A673 (cell line): ENCODE measurements at regions not wholly inside any gene's neighbourhood (a gene's known extent, or its start where the extent isn't known, plus 50 kb on each side); places are given as distances from the start of the nearest gene placed in this dataset.
"Not testable (repeated sequence)": the region's sequence is repeated elsewhere in the genome, so short reads cannot be mapped to it uniquely, and the experiment has no call there.

Experiments
- BruUV-seq: library from RNA; stranded (reverse); fragments of 400-500 nt; replicated peaks from 2 replicates; lab custom pipeline; 2021; lab: Mats Ljungman, UMichigan
- CTCF ChIA-PET: fragments of 300-600 bp; sonication (Branson Sonifier 250); formaldehyde crosslinking; loops from one replicate; lab custom pipeline; 2022; ENCODE audit warnings: antibody characterized with exemption; lab: Charles Lee
- POLR2A ChIA-PET: fragments of 300-600 bp; sonication (Branson Sonifier 250); formaldehyde crosslinking; loops from one replicate; lab custom pipeline; 2022; ENCODE audit warnings: antibody characterized with exemption; ENCODE audit not compliant: low non-redundant PET; lab: Charles Lee
- DNase-seq: peaks from one replicate; pipeline ENCODE4 v3.0.0-alpha.2; 2015; ENCODE audit warnings: low spot score
- H3K27ac ChIP-seq: fragments of 200-600 bp; sonication (generic); 2 replicates; pipeline ENCODE4 v1.5.1; 2016; ENCODE audit warnings: mixed run types, low read depth, mild to moderate bottlenecking, mixed read lengths, antibody characterized with exemption, low read length; ENCODE audit not compliant: poor library complexity, severe bottlenecking
- H3K27me3 ChIP-seq: fragments of 200-600 bp; sonication (generic); replicated peaks from 2 replicates; pipeline ENCODE4 v1.6.1; 2017; ENCODE audit warnings: mixed run types, low read depth, mild to moderate bottlenecking, mixed read lengths, antibody characterized with exemption, low read length; ENCODE audit not compliant: insufficient read depth, poor library complexity
- H3K36me3 ChIP-seq: fragments of 200-600 bp; sonication (generic); 2 replicates; pipeline ENCODE4 v1.6.1; 2016; ENCODE audit warnings: mixed run types, mild to moderate bottlenecking, mixed read lengths, antibody characterized with exemption, low read length; ENCODE audit not compliant: insufficient read depth, poor library complexity, severe bottlenecking
- H3K4me1 ChIP-seq: fragments of 200-600 bp; sonication (generic); 2 replicates; pipeline ENCODE4 v1.6.1; 2017; ENCODE audit warnings: mixed run types, mild to moderate bottlenecking, mixed read lengths, antibody characterized with exemption, low read length; ENCODE audit not compliant: insufficient read depth, poor library complexity, severe bottlenecking
- H3K4me3 ChIP-seq: fragments of 200-600 bp; sonication (generic); 2 replicates; pipeline ENCODE4 v1.5.1; 2016; ENCODE audit warnings: low read depth, mixed run types, mild to moderate bottlenecking, mixed read lengths, low read length; ENCODE audit not compliant: poor library complexity, severe bottlenecking
- H3K9me3 ChIP-seq: fragments of 200-600 bp; sonication (generic); 2 replicates; pipeline ENCODE4 v1.6.1; 2016; ENCODE audit warnings: mixed run types, low read depth, mild to moderate bottlenecking, mixed read lengths, antibody characterized with exemption, low read length; ENCODE audit not compliant: poor library complexity, severe bottlenecking
- CTCF ChIP-seq: fragments of 300-800, 200-600 bp; sonication (generic); conservative IDR thresholded peaks from 2 replicates; pipeline ENCODE4 v1.5.1; 2017; ENCODE audit warnings: low read depth, mild to moderate bottlenecking, antibody characterized with exemption, low read length, moderate library complexity, mixed read lengths
- EZH2 ChIP-seq: fragments of 200-600 bp; sonication (generic); IDR thresholded peaks from 2 replicates; pipeline ENCODE4 v1.6.1; 2017; ENCODE audit warnings: borderline replicate concordance, low read depth, mild to moderate bottlenecking, mixed read lengths, antibody characterized with exemption, low read length; ENCODE audit not compliant: poor library complexity, severe bottlenecking
- intact Hi-C: fragments of 100-400 bp; cut with micrococcal nuclease; formaldehyde crosslinking; loops from one replicate; pipeline ENCODE4 v1.10.0; 2022; ENCODE audit not compliant: unreplicated experiment

DNA sequence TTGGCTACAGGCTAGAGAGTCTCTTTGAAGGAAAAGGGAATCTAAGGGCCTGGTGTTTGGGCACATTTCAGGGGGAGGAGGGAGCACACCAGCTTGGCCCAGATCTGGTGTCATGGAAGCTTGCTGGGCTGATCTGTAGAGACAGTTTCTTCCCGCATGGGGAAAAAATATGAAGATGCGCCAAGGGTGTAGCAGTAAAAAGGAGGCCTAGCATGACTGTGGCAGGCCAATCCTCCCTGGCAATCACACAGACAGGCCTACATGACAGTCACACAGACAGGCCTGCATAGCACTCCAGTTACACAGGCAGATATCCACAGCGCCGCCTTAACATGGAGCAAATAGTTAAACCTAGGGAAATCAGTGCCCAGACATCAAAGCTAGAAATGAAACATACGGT lies 123.6 kb upstream of the KIF5B start:
- H3K27ac ChIP-seq: no peak overlapping the region
- CTCF ChIA-PET: no interaction called here
- POLR2A ChIA-PET: interaction anchor here (0.7 kb wide), 1 partner anchor 326 kb away, joined by 3 read pairs; no protein-coding TSS in a partner anchor
- no peak for TF ChIP-seq EZH2
- no peak for TF ChIP-seq CTCF
- intact Hi-C loops: no loop called here
- no peaks in the 10 kb centered on the region for H3K27me3 ChIP-seq
- no TSS peak for BruUV-seq
- H3K36me3 ChIP-seq: no peaks in the 10 kb centered on the region
- no peaks in the 10 kb centered on the region for H3K9me3 ChIP-seq
- no peak for DNase-seq
- no peak overlapping the region for H3K4me3 ChIP-seq
- no peaks in the 10 kb centered on the region for H3K4me1 ChIP-seq

- BruUV-seq, H3K36me3 ChIP-seq, H3K27ac ChIP-seq, CTCF ChIA-PET, H3K27me3 ChIP-seq, H3K9me3 ChIP-seq, H3K4me1 ChIP-seq, H3K4me3 ChIP-seq, POLR2A ChIA-PET, DNase-seq, intact Hi-C loops: not testable (repeated sequence)
These were observed 121.4 kb upstream of the KIF5B start for GRCh38 chr10:32177594-32177993.

DNA sequence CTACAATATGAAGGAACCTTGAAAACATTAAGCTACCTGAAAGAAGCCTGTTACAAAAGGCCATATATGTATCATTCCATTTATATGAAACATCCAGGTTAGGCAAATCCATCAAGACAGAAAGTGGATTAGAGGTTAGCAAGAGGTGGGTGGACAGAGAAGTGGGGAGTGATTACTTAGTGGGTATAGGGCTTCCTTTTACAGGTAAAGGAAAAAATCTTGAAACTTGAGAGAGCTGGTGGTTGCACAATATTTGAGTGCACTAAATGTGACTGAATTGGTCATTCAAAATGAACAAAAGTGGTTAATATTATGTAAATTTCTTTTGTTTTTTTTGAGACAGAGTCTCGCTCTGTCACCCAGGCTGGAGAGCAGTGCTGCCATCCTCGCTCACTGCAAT lies 119.4 kb upstream of the KIF5B start:
- H3K4me3 ChIP-seq: no peak overlapping the region
- BruUV-seq: no TSS peak
- no peaks in the 10 kb centered on the region for H3K4me1 ChIP-seq
- ChIA-PET POLR2A (no interaction called here), CTCF (no interaction called here)
- DNase-seq: no peak
- TF ChIP-seq CTCF (no peak), EZH2 (no peak)
- intact Hi-C loops: no loop called here
- H3K27me3 ChIP-seq: no peaks in the 10 kb centered on the region
- no peak overlapping the region for H3K27ac ChIP-seq
- H3K9me3 ChIP-seq: no peaks in the 10 kb centered on the region
- H3K36me3 ChIP-seq: no peaks in the 10 kb centered on the region

- TF ChIP-seq CTCF (no peak), EZH2 (no peak)
- intact Hi-C loops: no loop called here
- H3K27me3 ChIP-seq: no peaks in the 10 kb centered on the region
- POLR2A ChIA-PET: no interaction called here
- no peak for DNase-seq
- CTCF ChIA-PET: no interaction called here
- BruUV-seq: no TSS peak
- H3K4me3 ChIP-seq: no peak overlapping the region
- H3K36me3 ChIP-seq: no peaks in the 10 kb centered on the region
- H3K27ac ChIP-seq: no peak overlapping the region
- no peaks in the 10 kb centered on the region for H3K4me1 ChIP-seq
- H3K9me3 ChIP-seq: no peaks in the 10 kb centered on the region
These were observed 118.2 kb upstream of the KIF5B start for GRCh38 chr10:32174349-32174893.
